Keratinocyte (primary cell): ENCODE measurements at regions not wholly inside any gene's neighbourhood (a gene's known extent, or its start where the extent isn't known, plus 50 kb on each side); places are given as distances from the start of the nearest gene placed in this dataset.

ENCODE experiments used
- DNase-seq: peaks from one replicate; pipeline ENCODE4 v3.0.0-alpha.2; 2011; ENCODE audit warnings: low read depth, missing footprints, low spot score
- FAIRE-seq: peaks from 2 replicates; lab custom pipeline; 2011; peaks lifted over from hg19 to GRCh38; lab: Jason Lieb, UNC
- H2AFZ ChIP-seq: 2 replicates; pipeline ENCODE4 v1.6.0; 2012; ENCODE audit warnings: low read length, control low read depth, inconsistent platforms; ENCODE audit not compliant: control insufficient read depth
- H3K27ac ChIP-seq: 2 replicates; pipeline ENCODE4 v1.5.1; 2011; ENCODE audit warnings: low read length; ENCODE audit not compliant: control insufficient read depth, insufficient read depth
- H3K27me3 ChIP-seq: 3 replicates; pipeline ENCODE4 v1.6.0; 2011; ENCODE audit warnings: low read length; ENCODE audit not compliant: control insufficient read depth, insufficient read depth; ENCODE audit errors: extremely low read depth
- H3K36me3 ChIP-seq, 2 experiments: 2 replicates in 1 of 2; 3 replicates in 1 of 2; pipeline ENCODE4 v1.5.1; 2011; ENCODE audit warnings: low read length in 2 of 2, mild to moderate bottlenecking in 1 of 2; ENCODE audit not compliant: control insufficient read depth in 2 of 2, insufficient read depth in 2 of 2; ENCODE audit errors: extremely low read depth in 1 of 2
- H3K4me1 ChIP-seq: 3 replicates; pipeline ENCODE4 v1.5.1; 2011; ENCODE audit warnings: low read length; ENCODE audit not compliant: control insufficient read depth, insufficient read depth; ENCODE audit errors: extremely low read depth
- H3K4me2 ChIP-seq: 3 replicates; pipeline ENCODE4 v1.6.0; 2011; ENCODE audit warnings: low read depth, low read length; ENCODE audit not compliant: control insufficient read depth, insufficient read depth; ENCODE audit errors: extremely low read depth
- H3K4me3 ChIP-seq, 3 experiments: fragments of 200-600 bp in 1 of 3; sonication (generic) in 1 of 3; 2 replicates in 2 of 3; 3 replicates in 1 of 3; pipeline ENCODE4 v1.5.1; 2011 to 2016; ENCODE audit warnings: low read length in 3 of 3, mild to moderate bottlenecking in 3 of 3, control low read depth in 2 of 3, inconsistent platforms in 1 of 3, low read depth in 1 of 3, mixed read lengths in 1 of 3, mixed run types in 1 of 3, moderate library complexity in 1 of 3; ENCODE audit not compliant: control insufficient read depth in 2 of 3, insufficient read depth in 2 of 3; ENCODE audit errors: extremely low read depth in 1 of 3
- H3K79me2 ChIP-seq: 2 replicates; pipeline ENCODE4 v1.6.0; 2012; ENCODE audit warnings: low read length; ENCODE audit not compliant: control insufficient read depth, insufficient read depth
- H3K9ac ChIP-seq: 3 replicates; pipeline ENCODE4 v1.6.0; 2011; ENCODE audit warnings: low read length; ENCODE audit not compliant: control insufficient read depth, insufficient read depth; ENCODE audit errors: extremely low read depth
- H3K9me1 ChIP-seq: 3 replicates; pipeline ENCODE4 v1.6.0; 2011; ENCODE audit warnings: low read length; ENCODE audit not compliant: control insufficient read depth, insufficient read depth; ENCODE audit errors: extremely low read depth
- H3K9me3 ChIP-seq: 2 replicates; pipeline ENCODE4 v1.5.1; 2012; ENCODE audit warnings: low read depth, low read length; ENCODE audit not compliant: control insufficient read depth
- H4K20me1 ChIP-seq: 3 replicates; pipeline ENCODE4 v1.6.0; 2011; ENCODE audit warnings: low read length; ENCODE audit not compliant: control insufficient read depth, insufficient read depth; ENCODE audit errors: extremely low read depth
- EZH2 ChIP-seq: IDR thresholded peaks from one replicate; pipeline ENCODE4 v1.6.1; 2012; ENCODE audit warnings: inconsistent platforms, mild to moderate bottlenecking, low read length, moderate library complexity
- dilution Hi-C: fragments of 300-500 bp; cut with MboI; formaldehyde crosslinking; loops from one replicate; pipeline ENCODE4 v1.7.0; 2020; ENCODE audit warnings: low sequenced_read_pairs; ENCODE audit not compliant: extremely low pct_ligation_motif_present
- TF ChIP-seq, protein P1 (sequence below), 3 experiments: IDR thresholded peaks in 1 of 3; conservative IDR thresholded peaks in 1 of 3; optimal IDR thresholded peaks in 1 of 3; 2 replicates in 2 of 3; 3 replicates in 1 of 3; pipeline versions ENCODE3 to v1.5.1; 2011; ENCODE audit warnings: low read length in 3 of 3, mild to moderate bottlenecking in 3 of 3, moderate library complexity in 2 of 3, control low read depth in 1 of 3, inconsistent platforms in 1 of 3; ENCODE audit not compliant: insufficient read depth in 2 of 3; ENCODE audit errors: extremely low read depth in 1 of 3

DNA sequence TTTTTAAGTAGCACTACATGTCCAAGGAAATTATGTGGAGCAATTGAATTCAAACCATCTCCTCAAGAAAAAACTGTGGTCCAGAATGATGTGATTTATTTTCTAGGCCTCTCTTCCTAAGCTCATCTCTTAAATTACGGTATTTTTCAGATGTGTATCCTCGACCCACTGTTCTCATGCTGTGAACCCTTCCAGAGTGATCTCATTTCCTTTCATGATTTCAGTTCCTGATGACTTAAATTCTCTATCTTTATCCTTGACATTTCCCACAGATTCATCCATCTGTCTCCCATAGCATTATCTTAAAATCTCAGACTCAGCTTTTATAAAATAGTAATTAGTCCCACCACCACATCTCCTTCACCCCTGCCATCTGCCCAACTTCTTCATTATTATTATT is 117.6 kb upstream of the SPRY2 start:
- no peak for DNase-seq
- H3K27me3 ChIP-seq: no peaks in the 10 kb centered on the region
- H3K79me2 ChIP-seq: no peaks in the 10 kb centered on the region
- H3K4me1 ChIP-seq: peaks cover 2% of the 10 kb centered on the region
- no peaks in the 10 kb centered on the region for H3K9me1 ChIP-seq
- no peak overlapping the region for H3K27ac ChIP-seq
- FAIRE-seq: no peak
- no peak overlapping the region for H3K9ac ChIP-seq
- H3K9me3 ChIP-seq: no peaks in the 10 kb centered on the region
- no peak overlapping the region for H3K4me3 ChIP-seq
- H2AFZ ChIP-seq: no peak overlapping the region
- no peaks in the 10 kb centered on the region for H3K36me3 ChIP-seq
- H3K4me2 ChIP-seq: no peak overlapping the region
- dilution Hi-C loops: no loop called here
- H4K20me1 ChIP-seq: no peaks in the 10 kb centered on the region
- TF ChIP-seq, protein P1, sequence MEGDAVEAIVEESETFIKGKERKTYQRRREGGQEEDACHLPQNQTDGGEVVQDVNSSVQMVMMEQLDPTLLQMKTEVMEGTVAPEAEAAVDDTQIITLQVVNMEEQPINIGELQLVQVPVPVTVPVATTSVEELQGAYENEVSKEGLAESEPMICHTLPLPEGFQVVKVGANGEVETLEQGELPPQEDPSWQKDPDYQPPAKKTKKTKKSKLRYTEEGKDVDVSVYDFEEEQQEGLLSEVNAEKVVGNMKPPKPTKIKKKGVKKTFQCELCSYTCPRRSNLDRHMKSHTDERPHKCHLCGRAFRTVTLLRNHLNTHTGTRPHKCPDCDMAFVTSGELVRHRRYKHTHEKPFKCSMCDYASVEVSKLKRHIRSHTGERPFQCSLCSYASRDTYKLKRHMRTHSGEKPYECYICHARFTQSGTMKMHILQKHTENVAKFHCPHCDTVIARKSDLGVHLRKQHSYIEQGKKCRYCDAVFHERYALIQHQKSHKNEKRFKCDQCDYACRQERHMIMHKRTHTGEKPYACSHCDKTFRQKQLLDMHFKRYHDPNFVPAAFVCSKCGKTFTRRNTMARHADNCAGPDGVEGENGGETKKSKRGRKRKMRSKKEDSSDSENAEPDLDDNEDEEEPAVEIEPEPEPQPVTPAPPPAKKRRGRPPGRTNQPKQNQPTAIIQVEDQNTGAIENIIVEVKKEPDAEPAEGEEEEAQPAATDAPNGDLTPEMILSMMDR (optimal IDR thresholded peaks at IDR 0.05 in 1 of 3, IDR thresholded peaks at IDR 0.05 in 1 of 3, conservative IDR thresholded peaks at IDR 0.05 in 1 of 3; ENCODE audit: extremely low read depth in 1 of 3, insufficient read depth in 2 of 3, low read length in 3 of 3): no peak
- no peak for TF ChIP-seq EZH2

DNA sequence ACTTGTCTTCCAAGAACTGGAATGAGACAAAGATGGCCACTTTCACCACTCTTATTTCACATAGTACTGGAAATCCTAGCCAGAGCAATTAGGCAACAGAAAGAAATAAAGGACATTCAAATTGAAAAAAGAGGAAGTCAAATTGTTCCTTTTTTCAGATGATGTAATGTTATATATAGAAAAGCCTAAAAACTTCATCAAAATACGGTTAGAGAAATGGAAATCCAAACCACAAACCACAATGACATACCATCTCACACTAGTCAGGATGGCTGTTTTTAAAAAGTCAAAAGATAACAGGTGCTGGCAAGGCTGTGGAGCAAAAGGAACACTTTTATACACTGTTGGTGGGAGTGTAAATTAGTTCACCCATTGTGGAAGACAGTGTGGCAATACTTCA is 113.3 kb upstream of the SPRY2 start:
- Histone ChIP-seq H4K20me1 (no peaks in the 10 kb centered on the region), H3K79me2 (no peaks in the 10 kb centered on the region), H3K9ac (no peak overlapping the region), H3K9me3 (no peaks in the 10 kb centered on the region), H3K4me1 (peaks cover 2% of the 10 kb centered on the region), H3K27me3 (no peaks in the 10 kb centered on the region), H3K27ac (no peak overlapping the region), H3K4me3 (no peak overlapping the region), H3K4me2 (no peak overlapping the region), H3K36me3 (no peaks in the 10 kb centered on the region), H3K9me1 (no peaks in the 10 kb centered on the region), H2AFZ (no peak overlapping the region)
- dilution Hi-C loops: no loop called here
- FAIRE-seq (no peak), DNase-seq (no peak)
- TF ChIP-seq, protein P1 (optimal IDR thresholded peaks at IDR 0.05 in 1 of 3, IDR thresholded peaks at IDR 0.05 in 1 of 3, conservative IDR thresholded peaks at IDR 0.05 in 1 of 3; ENCODE audit: extremely low read depth in 1 of 3, insufficient read depth in 2 of 3, low read length in 3 of 3): no peak
- no peak for TF ChIP-seq EZH2
